Stimulated activated naive CD4-positive, alpha-beta T cell (primary cell): ENCODE measurements at regions not wholly inside any gene's neighbourhood (a gene's known extent, or its start where the extent isn't known, plus 50 kb on each side); places are given as distances from the start of the nearest gene placed in this dataset.
"Not testable (repeated sequence)": the region's sequence is repeated elsewhere in the genome, so short reads cannot be mapped to it uniquely, and the experiment has no call there.

Experiments used
- DNase-seq, 6 experiments: peaks; one replicate each; lab custom pipeline; 2025; lab: John Stamatoyannopoulos, UW

DNA sequence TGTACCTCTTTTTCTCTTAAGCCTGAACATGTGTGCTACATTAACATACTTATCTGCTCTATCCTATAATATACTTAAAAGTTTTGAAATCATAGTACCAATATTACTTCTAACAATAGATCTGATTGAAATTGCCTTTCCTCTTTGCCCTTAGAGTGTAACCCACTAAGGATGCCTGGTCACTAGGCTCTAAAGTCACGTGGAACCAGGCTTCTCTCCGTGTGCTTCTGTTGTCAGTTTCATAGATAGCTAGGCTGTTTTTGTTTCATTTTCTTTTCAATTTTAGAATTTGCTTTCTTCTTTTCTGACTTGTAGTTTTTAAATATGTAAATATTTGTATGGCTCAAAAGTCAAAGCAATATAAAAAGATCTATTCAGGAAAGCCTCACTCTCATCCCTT lies 100.5 kb upstream of the PZP start:
- not testable (repeated sequence) for DNase-seq

DNA sequence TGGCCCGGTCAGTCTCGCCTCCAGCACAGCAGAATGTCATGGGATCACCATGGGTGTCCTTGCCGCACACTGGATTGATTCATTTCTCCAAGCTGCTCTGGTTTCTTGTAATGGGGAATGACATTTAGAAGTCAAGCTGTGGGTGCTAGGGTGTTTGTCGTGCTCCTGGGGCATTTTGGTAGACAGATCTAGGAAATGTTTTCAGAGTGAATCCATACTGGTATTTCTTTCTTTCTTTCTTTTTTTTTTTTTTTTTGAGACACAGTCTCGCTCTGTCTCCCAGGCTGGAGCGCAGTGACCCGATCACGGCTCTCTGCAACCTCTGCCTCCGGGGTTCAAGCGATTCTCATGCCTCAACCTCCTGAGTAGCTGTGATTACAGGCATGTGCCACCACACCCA lies 100.0 kb upstream of the PZP start:
- not testable (repeated sequence) for DNase-seq

DNA sequence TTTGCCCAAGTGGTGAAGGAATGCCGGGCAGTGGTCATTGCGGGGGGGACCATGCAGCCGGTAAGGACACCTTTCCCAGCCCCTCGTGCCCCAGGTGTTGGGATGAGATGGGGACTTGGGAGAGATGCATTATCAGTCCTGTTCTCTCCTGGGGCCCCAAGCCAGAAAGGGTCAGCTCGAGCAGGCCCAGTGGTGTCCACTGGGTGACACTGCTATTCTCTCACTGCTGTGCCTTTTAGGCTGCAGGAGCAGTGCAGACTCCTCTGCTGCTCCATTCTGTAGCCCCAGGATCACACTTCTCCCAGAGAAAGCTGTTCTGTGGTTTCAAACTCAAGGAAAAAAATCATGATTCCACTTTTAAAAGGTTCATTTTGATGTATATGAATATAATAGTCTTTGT lies 99.1 kb upstream of the PZP start:
- not testable (repeated sequence) for DNase-seq

DNA sequence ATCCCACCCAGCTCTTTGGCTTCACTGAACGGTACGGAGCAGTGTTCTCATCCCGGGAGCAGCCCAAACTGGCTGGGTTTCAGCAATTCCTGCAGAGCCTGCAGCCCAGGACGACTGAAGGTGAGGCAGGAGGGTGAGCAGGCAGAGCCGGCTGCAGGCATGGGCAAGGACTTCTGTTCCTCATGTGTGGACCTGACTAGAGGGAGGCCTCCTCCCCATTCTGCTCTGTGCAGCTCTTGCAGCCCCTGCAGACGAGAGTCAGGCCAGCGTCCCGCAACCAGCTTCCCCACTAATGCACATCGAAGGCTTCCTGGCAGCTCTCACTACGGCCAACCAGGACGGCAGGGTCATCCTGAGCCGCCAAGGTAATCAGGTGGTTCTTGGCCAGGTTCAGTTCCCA lies 97.8 kb upstream of the PZP start:
- not testable (repeated sequence) for DNase-seq

DNA sequence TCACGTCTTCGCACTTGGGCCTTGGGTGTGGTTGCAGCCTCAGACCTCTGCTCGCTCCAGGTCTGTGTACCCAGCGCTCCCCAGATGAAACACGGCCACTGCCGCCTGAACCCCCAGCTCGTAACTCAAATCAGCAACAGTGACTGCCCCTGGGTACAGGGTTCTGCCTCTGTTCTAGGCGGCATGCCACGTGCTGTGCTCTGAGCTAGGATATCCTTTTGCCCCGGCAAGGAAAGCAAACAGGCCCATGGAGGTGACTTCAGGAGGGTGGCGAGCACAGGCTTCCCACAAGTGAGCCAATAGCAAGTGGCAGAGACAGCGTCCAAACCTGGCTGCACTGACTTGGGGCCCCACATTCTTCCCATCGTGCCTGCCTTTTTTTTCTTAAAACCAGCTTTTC lies 96.3 kb upstream of the PZP start:
- DNase-seq: not testable (repeated sequence)

DNA sequence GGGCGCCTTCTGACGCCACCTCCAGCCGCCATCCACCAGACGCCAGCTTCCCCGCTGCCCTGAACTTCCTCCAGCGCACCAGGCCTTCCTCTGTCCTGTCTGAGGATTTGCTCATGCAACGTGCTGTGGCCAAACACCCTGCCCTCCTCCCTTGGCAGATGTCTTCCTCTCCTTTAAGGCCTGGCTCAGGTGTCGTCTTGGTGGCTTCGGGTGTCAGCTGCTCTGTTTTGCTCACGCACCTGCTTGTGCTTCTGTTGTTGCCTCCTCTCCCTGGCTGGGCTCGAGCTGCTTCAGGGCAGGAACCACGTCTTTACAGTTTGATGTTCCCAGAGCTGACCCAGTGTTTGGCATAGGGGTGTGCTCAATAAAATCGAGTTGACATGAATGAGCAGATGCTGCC lies 87.7 kb upstream of the PZP start:
- not testable (repeated sequence) for DNase-seq

DNA sequence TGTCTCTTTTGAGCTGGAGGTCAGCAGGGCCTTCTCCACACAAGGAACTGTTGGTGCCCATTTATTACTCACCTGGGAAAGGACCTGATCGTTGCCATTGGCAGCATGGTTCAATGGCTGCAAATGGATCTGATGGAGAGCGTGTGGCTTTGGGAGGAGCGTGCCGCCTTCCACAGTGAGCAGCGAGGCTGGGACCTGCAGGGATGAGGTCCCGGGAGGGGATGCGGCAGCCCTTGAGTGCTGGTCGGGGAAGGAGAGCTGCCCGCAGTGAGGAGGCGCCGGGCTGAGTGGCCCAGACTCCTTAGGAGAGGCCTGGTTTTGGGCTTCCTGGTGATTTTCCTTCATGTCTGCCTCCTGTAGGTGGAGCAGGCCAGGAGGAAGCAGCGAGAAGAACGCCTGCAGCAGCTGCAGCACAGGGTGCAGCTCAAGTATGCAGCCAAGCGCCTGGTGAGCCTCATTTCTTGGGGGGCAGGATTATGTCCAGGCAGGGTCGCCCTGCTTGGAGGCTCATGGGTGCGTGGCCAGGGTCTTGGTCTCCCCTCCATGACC lies 86.0 kb upstream of the PZP start:
- not testable (repeated sequence) for DNase-seq

DNA sequence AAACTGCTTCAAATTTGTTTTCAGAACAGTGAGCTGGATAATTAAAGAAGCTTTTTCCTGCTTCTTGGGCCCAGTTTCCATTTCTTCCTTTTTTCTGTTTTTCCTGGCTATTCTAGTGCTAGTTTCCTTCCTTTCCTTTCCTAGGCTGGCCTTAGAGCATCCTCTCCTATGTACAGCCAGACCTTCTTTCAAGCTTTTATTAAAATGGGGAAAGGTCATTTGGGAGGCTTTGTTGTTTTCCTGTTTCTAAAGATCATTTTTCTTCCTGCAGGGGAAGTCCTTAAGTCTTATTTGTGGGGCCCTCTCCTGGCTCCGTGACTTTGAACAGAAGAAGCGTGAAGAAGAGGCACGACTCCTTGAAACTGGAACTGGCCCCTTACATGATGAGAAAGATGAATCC lies 85.2 kb upstream of the PZP start:
- DNase-seq: not testable (repeated sequence)

DNA sequence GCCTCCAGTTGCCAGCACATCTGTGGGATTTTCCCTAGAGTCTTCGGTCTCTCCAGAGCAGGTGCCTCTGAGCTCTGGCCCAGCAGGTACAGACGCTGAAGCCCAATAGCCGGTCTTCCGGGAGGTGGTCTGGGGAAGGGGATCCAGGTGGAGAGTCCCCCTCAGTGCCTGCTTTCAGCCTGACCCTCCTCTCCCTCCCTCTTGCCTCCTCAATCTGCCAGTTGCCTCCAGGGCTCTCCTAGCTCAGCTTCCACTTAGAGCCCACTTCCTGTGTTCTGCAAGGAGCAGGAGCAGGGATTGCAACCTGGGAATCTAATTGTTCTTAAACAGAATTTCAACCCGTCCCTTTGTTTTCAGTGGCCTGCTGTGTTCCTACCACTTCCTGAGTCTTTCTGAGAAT lies 81.8 kb upstream of the PZP start:
- not testable (repeated sequence) for DNase-seq

DNA sequence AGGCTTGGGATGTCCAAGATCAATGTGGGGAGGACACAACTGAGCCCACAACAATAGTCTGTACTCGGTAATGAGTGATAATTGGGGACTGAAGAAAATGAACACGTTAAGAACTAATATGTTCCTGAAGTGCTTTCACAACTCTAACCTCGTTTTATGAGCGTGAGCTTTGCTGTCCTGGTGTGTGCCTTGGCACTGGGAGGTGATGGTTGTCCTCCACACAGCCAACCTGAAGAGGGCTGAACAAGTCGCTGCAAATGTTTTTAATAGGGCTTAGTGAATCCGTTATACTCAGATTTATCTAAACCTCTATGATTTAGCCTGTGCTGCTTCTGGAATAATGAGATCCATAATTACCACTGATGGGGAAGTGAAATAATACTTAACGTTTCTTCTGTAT lies 76.5 kb upstream of the PZP start:
- not testable (repeated sequence) for DNase-seq

DNA sequence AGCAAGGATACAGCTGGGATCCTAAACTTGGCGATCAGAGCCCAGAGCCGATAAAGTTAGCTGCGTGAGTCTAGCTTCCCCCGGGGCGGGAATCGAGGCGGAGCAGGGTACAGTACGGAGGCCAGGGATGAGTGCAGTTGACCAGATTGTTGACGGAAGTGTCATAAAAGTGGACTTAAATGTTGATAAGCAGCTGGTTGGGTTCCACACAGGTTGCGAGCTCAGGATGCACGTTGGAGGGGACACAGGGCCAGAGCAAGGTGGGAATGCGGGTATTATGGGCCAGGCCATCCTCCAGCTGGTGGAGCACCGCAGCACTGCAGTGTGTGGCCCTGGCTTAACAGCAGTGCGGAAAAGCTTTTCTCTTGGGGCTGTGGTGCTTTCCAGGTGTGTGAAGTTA lies 76.0 kb upstream of the PZP start:
- DNase-seq: peak in 3 of 6 experiments; percentile 32 to 69 (median 52)

DNA sequence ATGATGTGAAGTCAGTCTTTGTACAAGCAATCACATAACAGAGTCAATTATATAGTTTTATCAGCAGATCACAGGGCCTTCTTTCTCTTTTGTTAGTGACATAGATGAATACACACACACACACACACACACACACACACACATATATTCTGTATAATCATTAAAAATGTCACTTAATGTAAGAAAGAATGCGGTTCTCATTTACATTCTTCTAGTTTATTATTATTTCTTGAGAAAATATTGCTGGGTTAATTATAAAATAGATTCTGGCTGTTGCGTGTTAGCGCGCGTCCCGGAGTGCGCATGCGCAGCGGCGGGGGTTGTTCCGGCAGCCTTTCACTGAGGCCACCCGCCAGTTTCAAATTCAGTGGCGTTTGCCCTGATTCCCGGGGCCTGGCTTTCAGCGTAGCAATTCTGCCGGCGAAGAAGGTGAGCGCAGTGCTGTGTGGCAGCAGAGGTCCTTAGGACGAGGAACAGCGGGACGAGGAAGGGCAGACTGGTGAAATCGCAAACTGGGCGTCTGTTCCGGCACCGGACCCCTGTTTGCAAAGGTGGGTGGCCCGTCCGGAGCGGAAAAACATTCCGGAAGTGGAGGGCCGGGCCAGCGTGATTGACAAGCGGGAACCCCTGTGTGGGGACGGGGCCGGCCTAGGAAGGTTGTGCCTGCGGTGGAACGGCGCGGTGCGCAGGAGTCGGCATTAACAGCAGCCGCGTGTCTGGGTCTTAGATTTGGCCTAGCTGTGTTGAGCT lies 75.3 kb upstream of the PZP start:
- DNase-seq: peak; percentile 65 to 99 (median 86)

DNA sequence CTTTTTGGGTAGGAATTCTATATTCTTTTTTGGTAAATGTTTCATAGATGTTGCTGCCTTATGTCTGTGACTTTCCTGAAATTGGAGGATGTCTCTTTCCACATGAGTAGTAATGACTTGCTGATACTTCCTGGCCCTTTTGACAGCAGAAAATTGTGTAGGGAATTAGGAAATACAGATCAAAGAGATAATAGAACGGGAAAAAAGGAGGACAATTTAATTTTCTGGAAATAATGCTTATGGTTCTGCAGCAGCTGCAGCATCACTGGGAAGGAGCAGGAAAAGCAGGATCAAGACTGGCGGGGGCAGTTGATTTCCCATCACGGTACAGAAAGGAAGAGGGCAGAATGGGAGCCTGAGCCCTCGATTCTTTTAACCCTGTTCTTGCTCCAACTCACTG lies 68.8 kb upstream of the PZP start:
- no peak for DNase-seq

DNA sequence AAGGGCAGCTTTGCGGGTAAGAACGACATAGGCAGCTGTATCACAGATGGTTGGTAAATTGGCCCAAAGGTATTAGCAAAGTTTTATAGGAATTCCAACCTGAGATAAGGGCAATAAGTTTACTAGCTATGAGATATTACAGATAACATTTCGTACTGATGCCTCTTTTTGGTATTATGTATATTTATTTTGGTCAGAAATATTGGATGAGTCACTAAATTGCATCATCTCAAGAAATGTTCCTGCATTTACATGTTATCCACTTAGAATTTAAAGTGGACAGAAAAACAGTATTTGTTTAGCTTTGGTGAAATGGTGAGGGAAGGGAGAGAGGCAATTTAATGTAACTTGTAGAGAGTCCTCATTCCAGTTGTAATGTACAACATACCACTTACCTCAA lies 65.1 kb upstream of the PZP start:
- no peak for DNase-seq

DNA sequence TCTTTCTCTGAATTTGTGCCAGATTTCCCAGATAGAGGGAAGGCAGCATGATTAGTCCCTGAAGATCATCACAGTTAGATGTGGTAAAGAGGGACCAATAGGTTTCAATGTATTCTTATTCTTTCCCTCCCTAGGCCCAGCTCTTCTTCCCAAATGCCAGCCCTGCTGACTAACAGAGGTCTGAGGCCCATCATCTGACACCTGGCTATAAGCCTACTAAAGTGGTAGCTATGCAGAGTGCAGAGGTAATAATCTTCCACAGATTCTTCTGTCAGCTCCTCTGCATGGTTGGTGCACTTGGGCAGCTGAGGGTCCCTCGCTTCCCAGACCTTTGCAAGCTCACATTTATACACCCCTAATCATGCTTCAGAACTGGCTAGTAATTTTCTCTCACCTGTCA lies 63.7 kb upstream of the PZP start:
- DNase-seq: no peak

DNA sequence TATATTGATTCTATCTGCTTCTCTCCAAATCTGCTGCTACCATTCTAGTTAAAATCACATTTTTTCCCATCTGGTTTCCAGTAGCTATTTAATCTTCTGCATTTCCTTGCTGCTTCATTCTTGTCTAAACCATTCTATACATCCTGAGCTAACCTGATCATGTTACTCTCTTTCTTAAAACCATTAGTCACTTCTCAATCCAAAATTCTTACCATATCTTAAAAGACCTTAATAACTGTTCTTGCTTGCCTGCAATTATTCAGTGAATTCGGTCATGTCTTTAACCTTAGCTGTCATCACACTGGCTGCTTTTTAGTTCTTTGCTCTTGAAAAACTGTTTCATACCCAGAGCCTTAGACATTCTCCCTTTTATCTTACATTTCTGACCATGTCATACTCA lies 56.4 kb upstream of the PZP start:
- no peak for DNase-seq

DNA sequence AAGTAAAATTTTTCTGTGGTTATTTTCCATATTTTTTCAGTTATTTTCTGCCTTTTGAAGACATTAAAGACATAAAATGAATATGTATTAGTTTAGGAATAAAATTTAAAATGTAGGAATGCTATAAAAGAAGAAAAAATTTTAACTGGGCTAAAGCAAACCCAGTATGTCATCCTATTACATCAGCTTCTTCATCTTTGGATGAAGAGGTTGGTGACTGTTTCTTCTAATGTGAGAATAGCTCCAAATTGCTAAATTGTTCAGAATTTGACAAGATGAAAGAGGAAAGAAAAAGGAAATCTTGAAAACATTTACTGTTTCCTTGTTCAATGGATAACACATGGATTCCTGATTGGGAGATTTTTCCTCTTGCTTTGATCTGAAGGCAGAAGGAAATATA lies 52.7 kb upstream of the PZP start:
- DNase-seq: no peak

DNA sequence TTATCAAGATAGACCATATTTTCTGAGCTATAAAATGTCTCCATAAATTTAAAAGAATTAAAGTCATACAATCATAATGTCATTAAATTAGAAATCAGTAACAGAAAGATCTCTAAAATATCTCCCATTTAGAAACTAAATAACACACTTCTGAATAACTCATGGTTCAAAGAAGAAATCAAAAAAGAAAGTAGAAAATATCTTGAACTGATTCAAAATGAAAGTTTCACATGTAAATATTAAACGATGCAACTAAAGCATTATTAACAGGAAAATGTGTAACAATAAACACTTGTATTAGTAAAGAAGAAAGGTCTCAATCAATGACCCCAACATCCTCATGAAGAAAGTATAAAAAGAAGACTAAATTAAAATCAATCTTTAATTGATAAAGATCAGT lies 50.5 kb upstream of the PZP start:
- DNase-seq: no peak
